Ureter (tissue), 1 donor: ENCODE measurements at regions not wholly inside any gene's neighbourhood (a gene's known extent, or its start where the extent isn't known, plus 50 kb on each side); places are given as distances from the start of the nearest gene placed in this dataset.

Source experiments
- DNase-seq: peaks from one replicate; pipeline ENCODE4 v3.0.0-alpha.2; 2020; ENCODE audit warnings: low spot score
- donor health status: DM: yes; HTN: yes; CAD: no.

DNA sequence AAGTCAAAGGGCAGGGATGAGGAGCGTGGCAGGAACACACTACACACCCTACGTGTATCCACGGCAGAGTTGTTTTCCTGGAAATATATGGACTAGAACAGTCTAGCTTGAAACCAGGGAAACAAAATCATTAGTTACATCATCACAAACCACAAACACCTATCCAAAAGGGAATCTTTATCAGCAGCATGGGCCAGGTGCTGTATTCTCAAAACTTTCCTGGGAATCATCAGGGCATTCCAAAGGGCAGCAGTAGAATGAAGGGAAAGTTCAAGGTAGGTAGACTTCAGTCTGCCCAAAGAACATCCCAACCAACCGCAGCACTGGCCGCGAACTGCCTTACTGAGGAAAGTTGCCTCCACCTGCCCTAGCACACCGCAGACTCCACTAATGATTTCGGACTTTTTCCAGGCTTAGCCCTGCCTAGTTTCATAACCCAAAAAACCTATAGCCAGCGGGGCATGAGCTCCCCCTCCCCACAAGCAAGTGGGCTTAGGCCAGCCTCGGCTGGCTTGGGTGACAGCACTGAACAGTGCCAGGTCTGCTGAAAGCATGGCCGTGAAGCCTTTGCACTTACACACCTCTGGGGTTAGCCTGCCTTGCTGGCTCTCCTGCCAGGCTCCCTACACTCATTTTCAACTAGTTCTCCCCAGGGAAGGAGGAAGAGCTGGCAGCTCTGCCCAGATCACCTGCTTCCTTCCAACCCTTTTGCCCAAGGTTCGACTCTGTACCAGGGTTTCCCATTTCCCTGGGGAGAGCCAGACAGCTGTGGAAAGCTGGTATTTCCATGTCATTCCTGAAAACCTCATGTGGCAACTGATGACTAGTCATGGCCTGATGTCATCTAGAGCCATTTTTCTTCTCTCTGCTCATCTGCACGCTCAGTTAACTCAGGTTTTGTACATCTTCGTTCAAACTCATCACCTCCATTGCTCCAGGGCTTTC, 77.3 kb upstream of the UBAC2 start:
- DNase-seq = no peak

- no peak for DNase-seq
Observed at GRCh38 chr13:99124046-99124400, 76.6 kb upstream of the UBAC2 start.

- DNase-seq = no peak
Observed at GRCh38 chr13:99124794-99125316, 75.8 kb upstream of the UBAC2 start.

GRCh38 chr13:99125326-99125915, 75.2 kb upstream of the UBAC2 start:
- no peak for DNase-seq

DNA sequence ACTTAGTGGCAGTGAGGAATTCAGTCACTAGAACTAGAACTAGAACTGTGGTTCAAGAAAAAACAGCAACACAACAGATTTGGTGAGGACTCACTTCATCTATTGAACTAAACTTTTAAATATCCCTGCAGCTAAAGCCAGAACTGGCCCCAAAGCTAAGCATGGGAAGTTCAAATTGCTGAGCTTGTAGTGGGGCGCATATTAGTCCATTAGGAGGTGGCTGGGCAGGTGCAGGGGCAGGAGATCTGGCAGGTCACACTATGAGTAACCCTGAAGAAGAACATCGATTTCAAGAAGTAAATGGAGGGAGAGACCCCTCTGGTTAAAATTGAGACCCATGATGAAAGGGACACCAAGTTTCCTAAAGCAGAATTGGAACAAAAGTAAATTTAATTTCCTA, 73.8 kb upstream of the UBAC2 start:
- DNase-seq = no peak

DNA sequence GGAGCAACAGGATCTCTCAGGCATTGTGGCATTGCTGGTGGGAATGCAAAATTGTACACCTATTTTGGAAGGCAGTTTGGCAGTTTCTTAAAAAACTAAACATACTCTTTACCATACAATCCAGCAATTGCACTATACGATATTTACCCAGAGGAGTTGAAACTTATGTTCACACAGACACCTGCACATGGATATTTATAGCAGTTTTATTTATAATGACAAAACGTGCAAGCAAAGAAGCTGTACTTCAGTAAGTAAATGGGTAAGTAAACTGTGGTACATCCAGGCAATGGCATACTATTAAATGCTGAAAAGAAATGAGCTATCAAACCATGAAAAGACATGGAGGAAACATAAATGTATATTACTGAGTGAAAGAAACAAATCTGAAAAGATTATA, 71.6 kb upstream of the UBAC2 start:
- no peak for DNase-seq

- DNase-seq = no peak
Observed at GRCh38 chr13:99129951-99130350, 70.7 kb upstream of the UBAC2 start.

DNA sequence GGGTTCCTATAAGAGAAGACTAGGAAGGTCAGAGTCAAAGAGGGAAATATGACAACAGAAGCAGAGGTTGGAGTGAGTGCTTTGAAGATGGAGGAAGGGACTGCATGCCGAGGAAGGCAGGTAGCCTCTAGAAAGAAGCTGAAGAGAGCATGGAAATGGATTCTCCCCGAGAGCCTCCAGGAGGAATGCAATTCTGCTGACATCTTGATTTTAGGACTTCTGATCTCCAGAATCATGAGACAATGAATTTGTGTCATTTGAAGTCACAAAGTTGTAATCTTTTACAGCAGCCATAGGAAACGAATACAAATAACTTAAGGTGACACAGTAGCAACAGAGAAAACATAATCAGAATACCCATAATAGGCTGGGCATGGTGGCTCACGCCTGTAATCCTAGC, 69.2 kb upstream of the UBAC2 start:
- no peak for DNase-seq

DNA sequence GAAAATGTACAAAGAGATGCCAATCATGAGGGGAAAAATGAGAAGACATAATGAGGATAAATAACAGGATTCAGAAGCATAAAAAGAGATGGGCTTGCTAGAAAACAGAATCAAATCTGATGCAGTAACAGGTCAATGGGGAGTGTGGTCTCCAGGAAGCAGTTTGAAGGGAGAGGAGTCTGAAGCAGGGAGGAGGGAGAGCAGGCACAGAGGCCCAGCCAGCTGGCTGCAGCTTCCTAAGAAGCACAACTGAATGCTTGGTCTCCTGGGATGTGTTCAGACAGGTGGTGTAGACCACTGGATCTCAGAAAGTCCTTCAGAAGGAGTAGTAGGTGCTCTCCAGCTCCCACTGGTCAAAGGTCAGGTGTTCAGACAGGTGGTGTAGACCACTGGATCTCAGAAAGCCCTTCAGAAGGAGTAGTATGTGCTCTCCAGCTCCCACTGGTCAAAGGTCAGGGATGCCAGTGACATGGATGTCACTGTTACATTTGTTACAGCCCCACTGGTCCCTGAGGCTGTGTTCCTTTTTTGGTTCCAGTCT, 68.3 kb upstream of the UBAC2 start:
- DNase-seq = no peak

GRCh38 chr13:99133230-99133629, 67.4 kb upstream of the UBAC2 start:
- no peak for DNase-seq

DNA sequence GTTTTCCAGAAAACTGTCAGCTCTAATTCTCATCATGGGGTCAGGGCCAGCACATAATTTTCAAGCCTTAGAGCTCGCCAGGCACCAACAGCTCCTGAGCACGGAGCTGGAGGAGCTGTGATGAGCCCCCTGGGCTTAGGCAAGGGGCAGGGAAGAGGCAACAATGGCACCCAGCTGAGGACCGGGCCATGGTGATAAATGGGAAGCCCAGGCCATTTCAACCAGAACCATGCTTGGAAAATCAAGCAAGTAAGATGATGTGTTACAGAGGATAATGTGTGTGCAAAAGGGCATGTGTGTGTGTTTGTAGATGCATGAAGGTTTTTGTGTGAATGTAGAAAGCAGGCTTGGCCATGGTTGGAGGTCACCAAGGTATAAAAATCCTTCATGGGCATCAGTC, 66.8 kb upstream of the UBAC2 start:
- DNase-seq = no peak

DNA sequence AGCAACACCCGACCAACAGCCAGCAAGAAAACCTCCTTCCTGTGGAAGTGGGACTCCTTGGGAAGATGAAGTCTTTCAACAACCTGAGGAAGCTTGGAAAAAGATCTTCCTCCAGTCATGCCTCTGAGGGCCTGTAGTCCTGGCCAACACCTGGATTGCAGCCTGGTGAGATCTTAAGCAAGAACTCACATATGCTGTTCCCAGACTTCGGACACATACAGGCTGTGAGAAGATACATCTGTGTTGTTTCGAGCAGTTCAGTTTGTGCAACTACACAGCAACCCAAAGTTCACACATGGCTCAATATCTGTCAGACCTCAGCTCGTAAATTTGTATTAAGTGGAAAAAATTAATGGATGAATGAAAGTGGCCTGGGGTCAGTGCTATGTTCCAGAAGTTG, 65.1 kb upstream of the UBAC2 start:
- no peak for DNase-seq

DNA sequence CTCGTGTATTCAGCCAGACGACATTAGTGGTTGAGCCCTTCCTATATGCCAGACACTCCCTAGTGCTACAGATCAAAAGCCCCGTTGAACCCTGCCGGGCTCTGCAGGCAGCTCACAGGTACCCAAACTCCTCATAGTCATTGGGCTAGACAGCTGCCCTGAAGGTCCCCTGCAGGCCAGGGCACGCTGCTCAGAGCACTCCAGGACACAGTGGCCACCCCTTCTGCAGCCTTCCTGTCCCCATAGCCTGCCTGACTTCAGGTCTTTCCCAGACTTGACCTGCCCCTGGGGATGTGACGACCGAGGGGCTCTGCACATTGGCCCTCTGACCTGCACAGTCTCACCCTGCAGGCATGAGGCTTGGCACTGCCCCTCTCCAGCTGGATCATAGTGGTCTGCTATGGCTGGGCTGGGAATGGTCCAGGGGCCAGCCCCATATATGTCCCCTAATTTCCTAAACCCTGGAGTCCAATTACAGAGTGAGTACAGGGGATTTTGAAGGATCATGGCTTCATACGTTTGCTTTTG, 64.2 kb upstream of the UBAC2 start:
- DNase-seq = no peak

- DNase-seq = no peak
Observed at GRCh38 chr13:99140831-99141230, 59.8 kb upstream of the UBAC2 start.

DNA sequence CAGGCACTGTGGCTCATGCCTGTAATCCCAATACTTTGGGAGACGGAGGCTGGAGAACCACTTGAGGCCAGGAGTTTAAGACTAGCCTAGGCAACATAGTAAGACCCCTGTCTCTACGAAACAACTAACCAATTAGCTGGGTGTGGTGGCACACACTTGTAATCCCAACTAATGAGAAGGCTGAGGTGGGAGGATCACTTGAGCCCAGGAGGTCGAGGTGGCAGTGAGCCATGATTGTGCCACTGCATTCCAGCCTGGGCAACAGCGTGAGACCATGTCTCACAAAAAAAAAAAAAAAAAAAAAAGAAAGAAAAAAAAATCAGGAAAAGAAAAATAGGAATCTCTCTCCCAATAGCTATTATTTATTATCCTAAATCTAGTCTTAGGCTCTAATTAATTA, 56.8 kb upstream of the UBAC2 start:
- no peak for DNase-seq

GRCh38 chr13:99144306-99144705, 56.3 kb upstream of the UBAC2 start:
- no peak for DNase-seq

DNA sequence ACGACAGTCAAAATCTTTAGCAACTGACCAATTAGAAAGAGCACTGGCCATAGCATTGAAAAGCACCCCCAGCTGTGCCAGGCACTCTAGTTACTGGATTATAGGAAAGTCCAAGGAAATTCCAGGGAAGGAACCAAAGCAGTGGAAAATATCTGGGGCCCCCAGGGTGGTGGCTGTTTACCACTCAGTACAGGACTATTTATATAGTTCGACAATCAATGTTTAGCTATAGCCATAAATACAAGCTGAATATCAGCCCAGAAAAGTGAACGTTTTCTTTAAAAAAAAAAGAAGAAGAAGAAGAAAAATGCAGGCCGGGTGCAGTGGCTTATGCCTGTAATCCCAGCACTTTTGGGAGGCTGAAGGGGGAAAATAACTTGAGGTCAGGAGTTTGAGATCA, 55.2 kb upstream of the UBAC2 start:
- DNase-seq = no peak

DNA sequence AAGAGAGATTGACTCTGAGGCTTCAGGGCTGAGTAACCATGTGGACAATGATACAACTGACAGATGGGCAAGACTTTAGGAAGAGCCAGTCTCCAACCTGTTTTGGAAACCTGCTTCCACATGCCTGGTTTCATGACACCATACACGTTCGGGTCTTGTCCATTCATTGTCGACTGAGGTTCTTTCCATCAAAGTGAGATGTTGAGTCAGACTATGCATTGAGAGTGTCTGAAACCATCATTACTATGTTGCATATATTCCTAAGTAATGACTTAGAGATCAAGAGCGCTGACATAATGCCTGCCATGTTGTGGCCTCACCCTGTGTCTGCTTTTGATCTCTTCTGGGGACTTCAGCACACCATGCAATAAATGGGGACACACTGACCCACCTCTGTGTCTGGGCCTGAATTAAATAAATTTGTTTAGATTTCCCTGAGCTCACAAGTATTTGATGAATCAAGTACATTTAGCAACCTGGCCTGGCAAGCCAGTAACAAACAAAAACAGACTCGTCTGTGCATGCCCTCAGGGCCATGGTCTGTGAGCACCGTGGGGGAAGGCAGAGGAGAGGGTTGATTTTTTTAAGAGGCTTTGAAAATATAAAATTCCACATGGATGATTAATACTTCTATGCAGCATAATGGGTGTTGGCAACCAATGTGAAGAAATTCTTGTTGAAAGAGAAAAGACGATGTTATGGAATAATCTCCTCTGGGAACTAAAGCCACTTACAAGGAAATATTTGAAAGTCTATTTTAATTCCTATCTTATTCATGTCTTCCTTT, 49.9 kb upstream of the UBAC2 start:
- peak; percentile 70 for DNase-seq
